ENCODE measurements at regions not wholly inside any gene's neighbourhood (a gene's known extent, or its start where the extent isn't known, plus 50 kb on each side); places are given as distances from the start of the nearest gene placed in this dataset.

GRCh38 chr9:96141128-96141474, 160.9 kb downstream of the HSD17B3 start:
- TF ChIP-seq CTCF (IDR thresholded peaks at IDR 0.05) (no peak), EP300 (IDR thresholded peaks at IDR 0.05; ENCODE audit: low read depth) (no peak), POLR2A (IDR thresholded peaks at IDR 0.05) (no peak)
